Mesothelial cell of epicardium (in vitro differentiated cells): ENCODE measurements at regions not wholly inside any gene's neighbourhood (a gene's known extent, or its start where the extent isn't known, plus 50 kb on each side); places are given as distances from the start of the nearest gene placed in this dataset.

ENCODE experiments used
- DNase-seq, 2 experiments: peaks; one replicate each; pipeline ENCODE4 v3.0.0; 2021; ENCODE audit warnings: low spot score in 2 of 2; ENCODE audit not compliant: unreplicated experiment in 2 of 2
- H3K27ac Mint-ChIP-seq: 2 replicates; pipeline ENCODE4 v1.8.0; 2021; ENCODE audit warnings: mixed read lengths
- H3K27me3 Mint-ChIP-seq: 2 replicates; pipeline ENCODE4 v1.8.0; 2021; ENCODE audit warnings: low read depth, mixed read lengths
- H3K36me3 Mint-ChIP-seq: 2 replicates; pipeline ENCODE4 v1.8.0; 2021; ENCODE audit warnings: mixed read lengths
- H3K4me1 Mint-ChIP-seq: 2 replicates; pipeline ENCODE4 v1.8.0; 2021; ENCODE audit warnings: mixed read lengths
- H3K4me3 Mint-ChIP-seq: 2 replicates; pipeline ENCODE4 v1.8.0; 2021; ENCODE audit warnings: mild to moderate bottlenecking, moderate library complexity, mixed read lengths
- H3K9me3 Mint-ChIP-seq: 2 replicates; pipeline ENCODE4 v1.8.0; 2021; ENCODE audit warnings: mixed read lengths
- TF ChIP-seq, protein P1 (sequence below): fragments of 200-600 bp; sonication (generic); IDR thresholded peaks from one replicate; pipeline ENCODE4 v1.5.0; 2021; ENCODE audit warnings: antibody characterized with exemption; ENCODE audit not compliant: unreplicated experiment

DNA sequence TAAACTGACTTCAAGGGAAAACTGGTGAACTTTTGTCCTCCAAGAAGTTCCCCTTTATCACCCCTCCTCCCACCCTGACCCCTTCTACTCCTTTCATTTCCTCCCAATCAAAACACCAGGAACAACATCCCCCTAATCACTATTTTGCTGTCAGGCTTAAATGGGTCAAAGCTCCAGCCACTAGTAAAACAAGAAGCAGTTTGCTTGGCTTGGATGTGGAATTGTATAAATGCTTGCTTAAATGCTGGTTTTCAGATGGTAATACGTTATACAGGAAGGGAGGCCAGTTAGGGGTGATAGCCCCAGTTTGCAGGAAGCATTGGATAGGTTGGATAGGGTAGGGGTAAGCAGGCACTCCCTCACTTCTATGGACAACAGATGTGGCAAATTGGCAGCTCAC lies 473.6 kb downstream of the AGTPBP1 start:
- Mint-ChIP-seq H3K36me3 (no peaks in the 10 kb centered on the region), H3K4me3 (no peak overlapping the region), H3K27ac (peak overlapping the region; percentile 89), H3K27me3 (no peaks in the 10 kb centered on the region), H3K4me1 (peaks cover 39% of the 10 kb centered on the region), H3K9me3 (no peaks in the 10 kb centered on the region)
- TF ChIP-seq, protein P1, sequence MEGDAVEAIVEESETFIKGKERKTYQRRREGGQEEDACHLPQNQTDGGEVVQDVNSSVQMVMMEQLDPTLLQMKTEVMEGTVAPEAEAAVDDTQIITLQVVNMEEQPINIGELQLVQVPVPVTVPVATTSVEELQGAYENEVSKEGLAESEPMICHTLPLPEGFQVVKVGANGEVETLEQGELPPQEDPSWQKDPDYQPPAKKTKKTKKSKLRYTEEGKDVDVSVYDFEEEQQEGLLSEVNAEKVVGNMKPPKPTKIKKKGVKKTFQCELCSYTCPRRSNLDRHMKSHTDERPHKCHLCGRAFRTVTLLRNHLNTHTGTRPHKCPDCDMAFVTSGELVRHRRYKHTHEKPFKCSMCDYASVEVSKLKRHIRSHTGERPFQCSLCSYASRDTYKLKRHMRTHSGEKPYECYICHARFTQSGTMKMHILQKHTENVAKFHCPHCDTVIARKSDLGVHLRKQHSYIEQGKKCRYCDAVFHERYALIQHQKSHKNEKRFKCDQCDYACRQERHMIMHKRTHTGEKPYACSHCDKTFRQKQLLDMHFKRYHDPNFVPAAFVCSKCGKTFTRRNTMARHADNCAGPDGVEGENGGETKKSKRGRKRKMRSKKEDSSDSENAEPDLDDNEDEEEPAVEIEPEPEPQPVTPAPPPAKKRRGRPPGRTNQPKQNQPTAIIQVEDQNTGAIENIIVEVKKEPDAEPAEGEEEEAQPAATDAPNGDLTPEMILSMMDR: no peak
- no peak for DNase-seq

DNA sequence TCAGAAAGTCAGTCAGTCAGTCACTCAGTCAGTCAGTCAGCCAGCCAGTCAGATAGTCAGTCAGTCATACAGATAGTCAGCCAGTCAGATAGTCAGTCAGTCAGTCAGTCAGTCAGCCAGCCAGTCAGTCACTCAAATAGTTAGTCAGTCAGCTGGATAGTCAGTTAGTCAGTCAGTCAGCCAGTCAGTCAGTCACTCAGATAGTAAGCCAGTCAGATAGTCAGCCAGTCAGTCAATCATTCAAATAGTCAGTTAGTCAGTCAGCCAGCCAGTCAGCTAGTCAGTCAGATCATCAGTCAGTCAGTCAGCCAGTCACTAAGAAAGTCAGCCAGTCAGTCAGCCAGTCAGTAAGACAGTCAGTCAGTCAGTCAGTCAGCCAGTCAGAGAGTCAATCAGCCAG lies 477.1 kb downstream of the AGTPBP1 start:
- no peak overlapping the region for H3K27ac Mint-ChIP-seq
- H3K4me1 Mint-ChIP-seq: peaks cover 53% of the 10 kb centered on the region
- no peak overlapping the region for H3K4me3 Mint-ChIP-seq
- TF ChIP-seq, protein P1: no peak
- no peaks in the 10 kb centered on the region for H3K36me3 Mint-ChIP-seq
- H3K9me3 Mint-ChIP-seq: no peaks in the 10 kb centered on the region
- no peak for DNase-seq
- no peaks in the 10 kb centered on the region for H3K27me3 Mint-ChIP-seq

DNA sequence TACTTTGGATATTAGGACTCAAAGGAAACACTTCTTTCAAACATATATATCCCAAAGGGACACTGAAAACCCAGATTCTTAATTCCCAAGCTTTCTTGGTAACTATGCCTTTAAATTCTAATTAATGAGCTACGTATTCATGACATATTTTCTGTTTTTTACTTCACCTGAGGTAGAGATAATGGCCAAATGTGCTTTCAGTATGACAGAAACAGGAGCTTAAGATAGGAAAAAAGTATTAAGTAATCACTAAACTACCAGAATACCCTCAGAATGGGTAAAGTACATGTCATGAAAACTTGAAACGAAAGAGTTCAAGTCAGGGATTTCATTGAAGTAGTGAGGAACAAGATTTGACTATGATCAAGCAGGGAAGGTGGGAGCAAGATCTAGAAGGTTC lies 478.5 kb downstream of the AGTPBP1 start:
- H3K4me1 Mint-ChIP-seq: peaks cover 51% of the 10 kb centered on the region
- TF ChIP-seq, protein P1: no peak
- no peaks in the 10 kb centered on the region for H3K36me3 Mint-ChIP-seq
- no peak overlapping the region for H3K4me3 Mint-ChIP-seq
- no peak overlapping the region for H3K27ac Mint-ChIP-seq
- no peaks in the 10 kb centered on the region for H3K9me3 Mint-ChIP-seq
- no peak for DNase-seq
- H3K27me3 Mint-ChIP-seq: no peaks in the 10 kb centered on the region

DNA sequence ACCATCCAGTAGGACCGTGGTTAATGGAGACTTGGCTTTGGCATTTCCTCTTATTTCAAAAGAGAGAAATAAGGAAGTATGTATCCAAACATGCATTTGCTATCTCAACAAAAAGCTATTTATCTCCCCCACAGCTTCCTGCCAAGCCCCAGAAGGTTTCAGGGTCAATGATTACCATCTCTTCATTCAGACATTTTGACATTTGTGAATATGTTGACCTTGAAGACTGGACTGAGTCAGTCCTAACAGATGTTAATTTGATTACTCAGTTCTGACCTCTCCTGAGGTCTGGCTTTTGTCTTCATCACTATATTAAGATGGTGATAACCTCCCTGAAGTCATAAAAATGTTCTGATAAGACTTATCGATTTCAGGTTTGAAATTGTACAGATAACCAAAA lies 479.4 kb downstream of the AGTPBP1 start:
- no peaks in the 10 kb centered on the region for H3K27me3 Mint-ChIP-seq
- no peaks in the 10 kb centered on the region for H3K36me3 Mint-ChIP-seq
- H3K9me3 Mint-ChIP-seq: no peaks in the 10 kb centered on the region
- H3K4me3 Mint-ChIP-seq: no peak overlapping the region
- H3K4me1 Mint-ChIP-seq: peaks cover 42% of the 10 kb centered on the region
- H3K27ac Mint-ChIP-seq: peak overlapping the region; percentile 67
- DNase-seq: no peak
- TF ChIP-seq, protein P1: no peak

DNA sequence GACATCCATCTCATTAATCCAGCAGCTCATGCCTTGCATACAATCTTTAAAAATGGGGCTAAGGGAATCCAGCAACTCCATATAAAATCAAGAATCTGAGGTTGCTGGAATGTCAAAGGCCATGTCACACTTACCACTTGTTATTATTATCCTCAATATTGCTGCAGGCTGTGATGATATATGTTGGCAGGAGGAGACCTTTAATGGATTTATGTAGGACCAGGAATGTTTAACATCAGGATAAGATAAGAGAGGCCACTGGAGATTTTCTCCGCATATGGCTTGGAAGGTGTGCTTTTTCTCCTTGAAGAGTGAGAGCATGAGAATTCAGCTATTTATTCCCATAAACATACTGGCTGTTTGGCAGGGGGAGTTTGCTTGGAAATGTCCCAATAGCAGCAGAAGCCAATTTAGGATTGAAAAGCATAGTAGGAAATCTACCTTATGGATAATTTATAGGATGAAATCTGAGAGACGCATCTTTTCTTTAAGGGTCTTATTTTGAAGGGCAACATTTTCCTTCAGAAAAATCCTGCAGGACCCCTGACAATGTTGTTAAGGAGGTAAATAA lies 481.4 kb downstream of the AGTPBP1 start:
- Mint-ChIP-seq H3K9me3 (peaks cover 19% of the 10 kb centered on the region), H3K4me1 (peaks cover 30% of the 10 kb centered on the region), H3K27ac (peak overlapping the region; percentile 47), H3K4me3 (no peak overlapping the region), H3K36me3 (peaks cover 7% of the 10 kb centered on the region), H3K27me3 (no peaks in the 10 kb centered on the region)
- TF ChIP-seq, protein P1: no peak
- DNase-seq: no peak

DNA sequence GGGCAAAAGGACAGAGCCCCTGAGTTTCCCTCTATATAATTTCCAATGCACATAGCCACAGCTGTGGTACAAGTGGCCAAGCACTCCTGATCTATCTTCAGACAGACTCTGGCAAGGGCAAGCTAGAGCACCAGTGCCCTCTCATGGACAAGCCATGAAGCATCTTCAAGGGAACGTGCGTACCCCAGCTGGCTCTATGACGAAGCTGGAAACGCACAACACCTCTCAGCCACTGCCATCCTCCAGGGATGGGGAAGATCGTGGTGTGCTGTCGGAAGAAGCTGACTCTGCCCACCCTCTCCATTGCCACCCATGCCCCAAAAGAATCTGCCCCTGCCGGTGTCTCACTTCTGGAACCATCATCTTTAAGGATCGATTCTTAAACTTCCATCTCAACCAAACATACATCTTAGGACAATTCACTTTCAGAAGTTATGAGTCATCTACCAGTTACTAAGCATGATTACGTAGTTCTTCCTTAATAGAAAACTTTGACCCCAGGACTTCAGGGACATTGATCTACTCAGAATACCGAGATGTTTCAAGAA lies 482.9 kb downstream of the AGTPBP1 start:
- DNase-seq: peak in 1 of 2 experiments; percentile 54
- Mint-ChIP-seq H3K36me3 (peaks cover 15% of the 10 kb centered on the region), H3K27me3 (no peaks in the 10 kb centered on the region), H3K27ac (peak overlapping the region; percentile 19), H3K4me1 (peaks cover 30% of the 10 kb centered on the region), H3K9me3 (peaks cover 30% of the 10 kb centered on the region), H3K4me3 (no peak overlapping the region)
- TF ChIP-seq, protein P1: peak; percentile 35
